Fibroblast of lung (primary cell): ENCODE measurements at regions not wholly inside any gene's neighbourhood (a gene's known extent, or its start where the extent isn't known, plus 50 kb on each side); places are given as distances from the start of the nearest gene placed in this dataset.

ENCODE experiments used
- CTCF ChIP-seq, 2 donors: IDR thresholded peaks in 1 of 2; conservative IDR thresholded peaks in 1 of 2; 1 replicate in 1 of 2; 2 replicates in 1 of 2; pipeline ENCODE4 v1.5.1; 2011 to 2012; ENCODE audit warnings: low read length in 2 of 2, control low read depth in 1 of 2, inconsistent platforms in 1 of 2, low read depth in 1 of 2, mild to moderate bottlenecking in 1 of 2
- EZH2 ChIP-seq: IDR thresholded peaks from 2 replicates; pipeline ENCODE4 v1.5.1; 2012; ENCODE audit warnings: low read length, control low read depth, mild to moderate bottlenecking; ENCODE audit errors: missing control alignments

- TF ChIP-seq CTCF (conservative IDR thresholded peaks at IDR 0.05 in 1 of 2, IDR thresholded peaks at IDR 0.05 in 1 of 2; ENCODE audit: low read depth in 1 of 2, low read length in 2 of 2): no peak
- TF ChIP-seq EZH2: no peak
Observed at GRCh38 chr10:125411724-125412123, 251.4 kb upstream of the CTBP2 start.
